Heart left ventricle (tissue), 13 donors: ENCODE measurements at regions not wholly inside any gene's neighbourhood (a gene's known extent, or its start where the extent isn't known, plus 50 kb on each side); places are given as distances from the start of the nearest gene placed in this dataset.

Source experiments
- POLR2A ChIP-seq, 2 donors: fragments of 450-650 bp; IDR thresholded peaks; one replicate each; pipeline ENCODE4 v1.6.1; 2017; ENCODE audit warnings: antibody characterized with exemption in 2 of 2, mild to moderate bottlenecking in 2 of 2, moderate library complexity in 2 of 2
- TF ChIP-seq, protein P1 (sequence below), 12 donors: fragments of 200-600 bp; sonication (generic) in 4 of 12; IDR thresholded peaks; one replicate each; pipeline versions ENCODE4 v1.5.0 to v1.8.0; 2018 to 2022; ENCODE audit warnings: antibody characterized with exemption in 12 of 12, mild to moderate bottlenecking in 5 of 12
- donor health status: ischemic (EF 13 %, LVEDD 7.1; RV severe dilation, severe dysfunction).
- donor health status: DM: no; HTN: yes; CAD: no.
- donor health status: DM: no; HTN: no; CAD: no.
- donor health status: ischemic (EF 25% LVEDD 6.9; RV normal size, moderate dysfunction).
- donor health status: ischemic (EF 25% LVEDD 5.7; RV mildly dilated, moderate dysfunction).
- donor health status: ischemic (EF 35%, LVEDD 5.7; RV mildly dilated, moderate dysfunction).
- donor health status: nonischemic (EF 11% LVEDD 7.7; RV severe dilation, severe dysfunction).
- donor health status: DM: yes; HTN: yes; CAD: no.
- donor health status: PGD.
- donor health status: ischemic (EF 29% LVEDD 5.4; RV normal size, mild dysfunction).
- donor health status: nonischemic (EF 23%, LVEDD 6.1; RV moderate dilation, normal function).

DNA sequence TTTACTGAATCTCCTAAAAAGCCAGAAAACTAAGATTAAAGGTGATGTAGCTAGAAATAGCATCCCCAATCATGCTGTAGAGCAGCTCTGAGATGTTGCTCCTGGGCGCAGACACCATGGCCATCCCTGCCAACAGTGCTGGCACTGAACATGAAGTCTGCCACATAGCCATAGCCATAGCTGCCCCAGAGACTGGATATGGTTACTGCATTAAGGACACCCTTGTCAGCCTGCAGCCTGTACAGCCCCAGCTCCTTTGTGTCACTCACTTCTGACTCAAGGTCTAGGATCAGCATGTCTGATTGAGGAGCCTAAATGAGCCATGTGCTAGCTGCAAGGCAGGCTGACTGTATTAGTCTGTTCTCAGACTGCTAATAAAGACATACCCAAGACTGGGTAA is 284.6 kb downstream of the RPS24 start:
- TF ChIP-seq, protein P1, sequence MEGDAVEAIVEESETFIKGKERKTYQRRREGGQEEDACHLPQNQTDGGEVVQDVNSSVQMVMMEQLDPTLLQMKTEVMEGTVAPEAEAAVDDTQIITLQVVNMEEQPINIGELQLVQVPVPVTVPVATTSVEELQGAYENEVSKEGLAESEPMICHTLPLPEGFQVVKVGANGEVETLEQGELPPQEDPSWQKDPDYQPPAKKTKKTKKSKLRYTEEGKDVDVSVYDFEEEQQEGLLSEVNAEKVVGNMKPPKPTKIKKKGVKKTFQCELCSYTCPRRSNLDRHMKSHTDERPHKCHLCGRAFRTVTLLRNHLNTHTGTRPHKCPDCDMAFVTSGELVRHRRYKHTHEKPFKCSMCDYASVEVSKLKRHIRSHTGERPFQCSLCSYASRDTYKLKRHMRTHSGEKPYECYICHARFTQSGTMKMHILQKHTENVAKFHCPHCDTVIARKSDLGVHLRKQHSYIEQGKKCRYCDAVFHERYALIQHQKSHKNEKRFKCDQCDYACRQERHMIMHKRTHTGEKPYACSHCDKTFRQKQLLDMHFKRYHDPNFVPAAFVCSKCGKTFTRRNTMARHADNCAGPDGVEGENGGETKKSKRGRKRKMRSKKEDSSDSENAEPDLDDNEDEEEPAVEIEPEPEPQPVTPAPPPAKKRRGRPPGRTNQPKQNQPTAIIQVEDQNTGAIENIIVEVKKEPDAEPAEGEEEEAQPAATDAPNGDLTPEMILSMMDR (IDR thresholded peaks at IDR 0.05) = no peak
- no peak for TF ChIP-seq POLR2A (IDR thresholded peaks at IDR 0.05)
